GM19455 (cell line): ENCODE measurements at regions not wholly inside any gene's neighbourhood (a gene's known extent, or its start where the extent isn't known, plus 50 kb on each side); places are given as distances from the start of the nearest gene placed in this dataset.

Experiments
- ATAC-seq: cut with Tn5 transposase; IDR thresholded peaks from one replicate; pipeline ENCODE4 v1.9.1; 2021; ENCODE audit not compliant: unreplicated experiment

- ATAC-seq = no peak
These were observed 186.6 kb downstream of the SALL1 start for GRCh38 chr16:50964491-50964890.

DNA sequence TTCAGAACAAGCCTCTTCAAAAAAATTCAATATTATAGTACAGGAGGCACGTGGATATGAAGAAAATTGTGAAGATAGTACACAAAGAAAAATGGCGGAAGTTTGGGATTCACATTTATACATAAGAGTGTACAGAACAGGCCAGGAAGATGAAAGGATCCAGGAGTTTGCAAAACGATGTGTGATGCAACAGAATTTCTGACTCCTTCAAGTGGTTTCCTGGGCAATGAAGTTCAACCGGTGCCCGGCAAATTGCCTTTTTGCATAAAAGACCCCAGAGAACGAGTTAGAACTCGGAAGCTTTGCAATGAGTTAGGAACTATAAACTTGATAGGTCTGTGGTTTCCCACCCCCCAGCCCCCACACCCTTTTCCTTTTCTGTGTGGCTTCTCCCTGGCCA is 189.1 kb downstream of the SALL1 start:
- ATAC-seq = no peak

DNA sequence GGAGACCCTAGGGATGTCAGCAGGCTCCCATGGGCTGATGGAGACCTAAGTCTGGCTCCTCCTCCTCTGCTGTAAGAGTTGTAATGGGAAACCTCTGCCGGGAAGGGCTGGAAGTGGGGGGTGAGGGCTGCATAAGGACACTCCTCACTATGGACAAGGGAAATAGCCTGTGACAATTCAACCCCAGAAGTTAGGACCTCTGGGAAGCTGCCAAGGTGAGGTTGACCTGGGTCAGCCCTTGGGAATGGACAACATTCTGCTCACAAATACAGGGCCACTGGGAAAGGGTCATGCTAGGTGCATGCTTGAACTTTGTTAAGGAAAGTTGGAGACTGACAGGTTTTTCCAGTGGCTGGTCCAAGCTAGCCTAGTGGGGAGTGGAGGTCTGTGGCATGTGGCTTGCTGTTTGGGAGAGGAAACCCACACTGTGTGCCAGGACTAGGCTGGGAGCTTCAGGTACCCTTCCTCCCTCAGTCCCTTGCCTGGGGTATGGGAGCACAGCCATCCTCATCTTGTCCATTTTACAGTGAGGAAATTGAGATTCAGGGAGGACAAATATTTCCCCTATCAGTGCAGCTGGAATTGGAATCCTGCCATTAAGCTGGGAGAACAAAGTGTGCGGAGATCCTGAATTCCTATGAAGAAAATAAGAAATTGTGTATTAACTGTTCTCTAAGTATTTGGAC is 190.4 kb downstream of the SALL1 start:
- ATAC-seq = no peak

DNA sequence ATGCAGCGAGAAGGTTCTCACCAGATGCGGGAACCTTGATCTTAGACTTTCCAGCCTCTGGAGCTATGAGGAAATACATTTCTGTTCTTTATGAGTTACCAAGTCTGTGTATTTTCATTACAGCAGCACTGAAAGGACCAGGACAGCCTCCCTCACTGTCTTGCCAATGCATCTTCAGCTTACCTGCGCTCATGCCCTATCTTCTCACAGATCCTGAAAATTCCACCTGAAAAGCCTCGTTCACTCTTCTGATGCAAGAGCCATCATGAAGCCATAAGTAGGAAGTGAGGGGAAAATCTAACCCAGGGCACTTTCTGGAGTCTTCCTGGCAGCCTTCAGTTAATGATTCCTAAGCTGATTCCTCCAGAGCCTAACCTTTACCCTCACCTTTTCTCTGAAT is 194.0 kb downstream of the SALL1 start:
- ATAC-seq = no peak

GRCh38 chr16:50956637-50957036 is 194.4 kb downstream of the SALL1 start:
- no peak for ATAC-seq

GRCh38 chr16:50955311-50955710 is 195.8 kb downstream of the SALL1 start:
- no peak for ATAC-seq

DNA sequence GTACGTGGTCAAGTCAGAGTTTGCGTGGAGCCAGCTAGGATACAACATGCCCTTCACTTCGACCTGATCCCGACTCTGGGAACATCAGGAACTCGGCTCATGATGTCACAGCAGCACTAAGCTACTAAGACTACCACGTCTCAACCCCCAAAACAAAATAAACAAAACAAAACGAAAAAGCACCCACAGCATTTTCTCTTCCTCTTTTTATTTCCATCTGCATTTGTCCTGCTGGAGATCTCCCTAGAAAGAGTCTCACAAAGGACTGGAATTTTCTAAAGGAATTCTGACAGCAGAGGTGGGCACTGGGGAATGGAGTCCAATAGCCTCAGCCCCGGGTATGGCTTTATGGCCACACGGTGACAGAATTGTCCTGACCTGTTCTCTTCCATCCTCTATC is 196.6 kb downstream of the SALL1 start:
- ATAC-seq = no peak

DNA sequence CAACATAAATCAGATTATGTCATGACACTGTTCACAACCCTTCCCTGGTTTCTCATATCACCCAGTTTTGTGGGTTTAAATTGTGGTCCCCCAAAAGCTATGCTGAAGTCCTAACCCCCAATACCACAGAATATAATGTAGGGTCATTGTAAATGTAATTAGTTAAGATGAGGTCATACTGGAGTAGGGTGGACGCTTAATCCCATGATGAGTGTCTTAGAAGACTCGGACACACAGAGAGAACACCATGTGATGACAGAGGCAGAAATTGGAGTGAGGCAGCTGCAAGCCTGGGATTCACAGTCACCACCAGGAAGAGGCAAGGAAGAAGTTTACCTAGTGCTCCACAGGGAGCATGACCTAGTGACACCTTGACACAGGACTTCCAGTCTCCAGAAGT is 197.8 kb downstream of the SALL1 start:
- no peak for ATAC-seq

DNA sequence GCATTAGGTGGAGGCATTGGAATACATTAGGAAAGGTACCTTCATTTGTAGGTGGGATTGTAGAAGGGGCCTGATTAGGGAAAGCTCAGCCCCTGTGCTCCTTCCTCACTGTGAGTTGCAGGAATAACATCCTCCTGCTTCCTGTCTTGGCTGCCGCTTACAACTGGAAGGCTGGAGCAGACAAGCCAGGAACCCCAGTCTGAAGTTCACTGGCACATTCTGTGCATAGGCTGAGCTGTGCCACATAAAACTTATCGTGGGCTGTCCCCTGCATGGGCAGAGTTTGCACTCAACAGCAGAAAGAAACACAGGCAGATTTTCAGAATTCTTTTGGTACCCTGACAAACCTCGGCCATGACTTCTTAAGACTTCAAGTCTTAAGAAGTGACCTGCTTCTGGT is 200.1 kb downstream of the SALL1 start:
- no peak for ATAC-seq

DNA sequence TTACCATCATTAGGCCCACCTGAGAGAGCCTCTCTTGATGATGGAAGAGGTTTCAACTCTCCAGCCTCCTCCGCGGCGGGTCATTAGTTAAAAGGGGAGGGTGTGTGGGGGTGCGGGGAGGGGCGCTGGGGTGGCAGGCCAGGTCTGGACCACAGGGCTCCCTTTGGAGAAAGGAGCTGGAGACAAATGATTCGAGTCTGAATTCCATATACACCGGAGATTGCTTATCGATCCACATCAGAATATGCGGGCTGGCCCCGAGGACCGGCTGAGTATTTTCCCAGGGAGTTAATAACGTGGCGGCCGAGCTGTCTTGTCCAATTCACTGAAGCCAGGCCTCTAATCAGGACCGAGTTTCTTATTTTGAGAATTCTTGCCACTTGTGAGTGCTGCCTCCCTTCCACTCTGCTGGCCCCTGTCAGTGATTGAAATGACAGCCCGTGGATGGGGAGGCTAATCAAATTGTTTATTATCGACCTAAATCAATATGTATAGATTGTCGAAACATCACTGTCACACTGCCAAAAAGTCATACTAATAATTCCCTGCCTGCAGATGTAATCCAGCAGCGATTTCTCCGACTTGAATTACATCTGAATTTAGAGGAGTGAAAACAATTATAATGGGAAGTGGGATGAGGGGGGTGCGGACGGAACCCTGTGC is 202.7 kb downstream of the SALL1 start:
- ATAC-seq = no peak

DNA sequence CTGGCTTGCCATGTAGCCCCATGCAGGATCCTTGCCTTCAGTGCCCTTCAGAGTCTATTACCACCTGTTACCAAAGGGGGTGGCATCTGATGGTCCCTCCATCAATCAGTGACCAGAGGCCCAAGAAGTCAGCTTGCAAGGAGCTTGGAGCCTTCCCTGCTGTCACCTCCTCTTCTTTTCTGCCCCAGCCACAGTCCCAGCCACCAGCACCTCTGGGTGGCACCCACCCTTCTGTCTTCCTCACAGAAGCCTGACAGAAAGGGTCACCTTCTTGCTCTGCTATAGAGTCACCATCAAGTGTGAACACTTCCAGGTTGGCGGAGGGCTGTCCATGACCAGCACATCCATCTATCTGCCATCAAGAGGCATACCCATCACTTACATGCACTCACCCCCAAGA is 203.2 kb downstream of the SALL1 start:
- no peak for ATAC-seq

DNA sequence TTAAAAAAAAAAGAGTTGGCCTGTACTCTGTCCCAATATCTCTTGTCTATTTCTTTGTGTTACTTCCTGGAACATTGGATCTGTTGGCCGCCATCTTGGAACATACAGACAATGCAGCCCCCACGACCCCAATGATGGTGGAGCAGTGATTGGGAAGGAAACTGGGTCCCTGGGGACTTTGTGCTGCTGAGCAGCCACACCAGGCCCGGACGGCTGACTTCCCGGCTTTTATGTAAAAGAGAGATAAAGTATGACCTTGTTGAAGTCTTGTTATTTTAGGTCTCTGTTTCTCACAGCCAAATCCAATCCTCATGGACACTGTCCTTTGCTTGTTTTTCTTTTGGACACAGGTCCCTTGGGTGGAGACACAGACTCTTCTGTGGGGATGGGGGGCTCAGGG is 204.5 kb downstream of the SALL1 start:
- no peak for ATAC-seq

GRCh38 chr16:50946098-50946497 is 204.2 kb downstream of the CYLD start:
- no peak for ATAC-seq

GRCh38 chr16:50945171-50945570 is 203.3 kb downstream of the CYLD start:
- no peak for ATAC-seq

- no peak for ATAC-seq
These were observed 202.6 kb downstream of the CYLD start for GRCh38 chr16:50944436-50944835.

DNA sequence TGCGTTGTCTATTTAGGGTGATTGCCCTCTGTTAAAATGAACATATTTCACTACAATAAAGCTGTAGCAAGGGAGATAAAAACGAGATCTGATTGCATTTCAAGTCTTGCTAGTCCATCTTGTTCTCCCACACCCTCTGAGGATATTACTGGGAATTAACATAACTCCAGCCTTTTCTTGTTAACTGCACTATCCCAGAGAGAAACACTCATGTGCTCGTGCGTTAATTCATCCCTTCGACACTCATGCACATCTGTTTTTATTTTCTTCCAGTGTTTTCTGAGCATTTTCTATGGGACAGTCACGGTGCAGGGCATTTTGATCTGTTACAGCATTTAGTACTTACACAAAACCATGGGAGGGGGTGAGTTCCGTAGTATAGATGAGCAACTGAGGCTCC is 202.1 kb downstream of the CYLD start:
- ATAC-seq = no peak

DNA sequence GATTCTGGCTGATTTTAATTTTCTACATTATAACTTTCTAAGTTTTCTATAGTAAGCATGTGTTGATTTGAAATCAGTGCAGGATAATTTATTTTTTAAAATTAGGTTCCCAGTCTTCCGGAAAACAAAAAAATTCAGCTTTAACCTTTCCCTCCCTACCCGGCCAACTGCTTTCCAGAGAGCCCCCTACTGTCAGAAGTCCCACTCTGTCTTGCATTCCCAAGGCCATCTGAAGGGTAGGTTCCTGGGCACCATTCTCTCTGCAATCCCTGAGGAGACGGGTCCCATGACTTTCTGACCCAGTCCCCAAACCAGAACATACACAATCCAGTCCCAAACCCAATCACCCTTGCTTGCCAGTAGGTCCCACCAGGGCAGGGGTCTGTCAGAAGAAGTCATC is 200.3 kb downstream of the CYLD start:
- no peak for ATAC-seq

- no peak for ATAC-seq
These were observed 199.8 kb downstream of the CYLD start for GRCh38 chr16:50941681-50942080.

GRCh38 chr16:50940275-50940854 is 198.5 kb downstream of the CYLD start:
- no peak for ATAC-seq

DNA sequence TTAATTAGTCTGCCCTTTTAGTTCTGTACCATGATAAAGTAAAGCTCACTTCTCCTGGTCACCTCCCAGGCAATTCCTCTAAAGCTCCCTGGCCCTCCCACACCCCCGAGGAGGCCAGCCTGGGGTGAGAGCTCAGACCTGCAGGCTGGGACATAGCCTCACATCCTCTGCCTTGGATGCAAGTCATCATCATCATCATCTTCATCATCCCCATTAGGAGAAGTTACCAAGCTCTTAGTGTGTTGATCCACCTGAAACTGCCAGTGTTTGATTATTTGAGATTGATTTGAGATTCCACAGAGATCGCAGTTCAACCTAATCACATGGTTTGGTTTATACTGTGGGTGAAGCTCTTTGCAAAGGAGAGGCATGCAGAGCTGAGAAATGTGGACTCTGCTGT is 197.5 kb downstream of the CYLD start:
- no peak for ATAC-seq

- ATAC-seq = no peak
These were observed 197.0 kb downstream of the CYLD start for GRCh38 chr16:50938932-50939331.

DNA sequence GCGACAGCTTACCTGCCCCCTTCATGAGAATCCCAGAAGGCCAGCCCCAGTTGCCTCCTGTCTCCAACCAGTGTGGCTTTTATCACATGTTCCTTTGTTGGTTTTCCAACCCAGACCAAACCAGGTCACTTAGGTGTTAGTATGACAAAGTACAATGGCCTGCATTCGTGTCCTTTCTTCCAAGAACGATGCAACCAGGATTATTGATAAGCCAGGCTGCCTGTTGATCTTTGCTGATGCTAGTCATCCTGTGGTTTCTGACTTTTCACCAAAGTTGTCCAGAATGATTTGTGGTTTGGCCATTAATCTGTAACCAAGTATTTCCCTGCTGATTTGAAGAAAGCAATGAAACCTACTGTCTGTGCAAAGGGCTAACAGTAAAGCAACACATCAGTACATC is 191.4 kb downstream of the CYLD start:
- no peak for ATAC-seq
